ENCODE measurements at regions not wholly inside any gene's neighbourhood (a gene's known extent, or its start where the extent isn't known, plus 50 kb on each side); places are given as distances from the start of the nearest gene placed in this dataset.

DNA sequence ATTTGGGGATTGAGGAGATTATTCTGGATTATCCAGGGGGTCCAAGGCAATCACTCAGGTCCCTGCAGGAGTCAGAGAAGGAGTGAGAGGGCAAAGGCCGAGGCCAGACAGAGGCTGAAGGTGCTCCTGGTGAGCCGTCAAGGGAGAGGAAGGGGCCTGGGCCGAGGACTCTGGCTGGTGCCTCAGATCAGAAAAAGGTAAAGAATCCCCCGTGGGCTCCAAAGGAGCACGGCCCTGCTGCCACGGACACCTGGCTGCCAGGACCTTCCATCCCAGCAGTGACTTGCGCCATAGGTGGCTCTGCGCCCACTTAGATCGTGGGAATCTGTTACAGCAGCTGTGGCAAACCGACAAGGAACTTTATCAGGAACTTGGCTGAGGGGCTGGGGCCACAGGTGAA is 374.8 kb upstream of the MYT1L start:
- TF ChIP-seq YY1 (IDR thresholded peaks at IDR 0.05; ENCODE audit: insufficient read depth, insufficient read length) (no peak), ZNF274 (IDR thresholded peaks at IDR 0.05; ENCODE audit: low read depth, low read length) (no peak), SUZ12 (IDR thresholded peaks at IDR 0.05; ENCODE audit: extremely low read depth, insufficient read depth, insufficient read length) (no peak)

All from NT2/D1 (cell line).